Smooth muscle cell (in vitro differentiated cells): ENCODE measurements at regions not wholly inside any gene's neighbourhood (a gene's known extent, or its start where the extent isn't known, plus 50 kb on each side); places are given as distances from the start of the nearest gene placed in this dataset.
"Not testable (repeated sequence)": the region's sequence is repeated elsewhere in the genome, so short reads cannot be mapped to it uniquely, and the experiment has no call there.

Source experiments
- DNase-seq: peaks from one replicate; lab custom pipeline; 2025; ENCODE audit not compliant: unreplicated experiment; lab: John Stamatoyannopoulos, UW
- H2AFZ ChIP-seq: fragments of 200-600 bp; sonication (generic); 2 replicates; pipeline ENCODE4 v1.6.0; 2016; ENCODE audit warnings: antibody characterized with exemption, low read depth, mild to moderate bottlenecking
- H3F3A ChIP-seq: fragments of 200-600 bp; sonication (generic); 2 replicates; pipeline ENCODE4 v1.6.0; 2017; ENCODE audit warnings: antibody characterized with exemption, low read depth
- H3K27ac ChIP-seq: fragments of 200-600 bp; sonication (generic); 2 replicates; pipeline ENCODE4 v1.5.1; 2016; ENCODE audit warnings: low read depth, mild to moderate bottlenecking
- H3K27me3 ChIP-seq: fragments of 200-600 bp; sonication (generic); 2 replicates; pipeline ENCODE4 v1.6.1; 2016; ENCODE audit warnings: low read depth, mild to moderate bottlenecking
- H3K36me3 ChIP-seq: fragments of 200-600 bp; sonication (generic); 2 replicates; pipeline ENCODE4 v1.5.1; 2016; ENCODE audit warnings: low read depth
- H3K4me1 ChIP-seq: fragments of 200-600 bp; sonication (generic); 2 replicates; pipeline ENCODE4 v1.5.1; 2016; ENCODE audit warnings: low read depth
- H3K4me2 ChIP-seq: fragments of 200-600 bp; sonication (generic); 2 replicates; pipeline ENCODE4 v1.6.0; 2016; ENCODE audit warnings: mild to moderate bottlenecking
- H3K4me3 ChIP-seq: fragments of 200-600 bp; sonication (generic); 2 replicates; pipeline ENCODE4 v1.5.1; 2016; ENCODE audit warnings: mild to moderate bottlenecking
- H3K79me2 ChIP-seq: fragments of 200-600 bp; sonication (generic); 2 replicates; pipeline ENCODE4 v1.6.0; 2016; ENCODE audit warnings: low read depth, mild to moderate bottlenecking
- H3K9ac ChIP-seq: fragments of 200-600 bp; sonication (generic); 2 replicates; pipeline ENCODE4 v1.6.0; 2016; ENCODE audit warnings: low read depth
- H3K9me3 ChIP-seq: fragments of 200-600 bp; sonication (generic); replicated peaks from 2 replicates; pipeline ENCODE4 v1.5.1; 2016; ENCODE audit warnings: low read depth
- H4K20me1 ChIP-seq: fragments of 200-600 bp; sonication (generic); 2 replicates; pipeline ENCODE4 v1.6.0; 2016; ENCODE audit warnings: low read depth
- WGBS: methylation state at CpG from one replicate; pipeline ENCODE4 v1.1.7; 2016; ENCODE audit warnings: low lambda C conversion rate; 5-methylcytosine and 5-hydroxymethylcytosine counted together
- TF ChIP-seq, protein P1 (sequence below): fragments of 200-600 bp; sonication (generic); IDR thresholded peaks from 2 replicates; pipeline ENCODE4 v1.5.1; 2017; ENCODE audit warnings: borderline replicate concordance, mild to moderate bottlenecking, antibody characterized with exemption; ENCODE audit not compliant: insufficient read depth, poor library complexity, severe bottlenecking

DNA sequence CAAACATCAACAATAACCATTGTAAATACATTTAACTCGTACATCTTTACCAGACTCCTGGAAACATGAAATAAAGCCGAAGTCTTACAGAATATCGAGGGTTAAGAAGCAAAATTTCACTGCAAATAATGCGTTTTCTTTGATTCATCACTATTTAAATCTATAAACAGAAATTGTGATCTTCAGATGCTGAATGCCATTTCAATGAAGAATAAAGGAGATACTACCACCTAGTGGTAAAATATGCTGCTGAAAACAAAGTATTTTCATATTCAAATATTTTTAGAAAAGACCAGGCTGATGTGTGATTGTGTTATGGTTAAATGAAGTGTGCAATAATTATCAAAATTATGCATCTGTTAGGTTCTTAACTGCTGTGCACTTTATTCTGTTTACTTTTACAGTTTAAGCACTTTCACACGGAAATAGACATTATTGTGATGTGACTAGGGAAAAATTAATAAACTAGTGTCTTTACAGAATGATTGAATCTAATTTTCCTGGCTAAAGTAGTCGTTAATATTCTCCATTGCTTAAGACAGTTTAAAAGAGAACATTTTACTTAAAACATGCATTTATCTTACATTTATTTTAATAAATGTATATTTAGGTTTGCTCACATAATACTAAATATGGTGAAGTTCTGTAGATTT is 1093.1 kb downstream of the MRPL39 start:
- Histone ChIP-seq H2AFZ (no peak overlapping the region), H3K9me3 (no peaks in the 10 kb centered on the region), H3K79me2 (no peaks in the 10 kb centered on the region), H3K4me1 (no peaks in the 10 kb centered on the region), H3K9ac (no peak overlapping the region), H4K20me1 (no peaks in the 10 kb centered on the region), H3K4me3 (no peak overlapping the region), H3F3A (no peaks in the 10 kb centered on the region), H3K4me2 (no peak overlapping the region), H3K36me3 (no peaks in the 10 kb centered on the region), H3K27me3 (no peaks in the 10 kb centered on the region), H3K27ac (no peak overlapping the region)
- no peak for DNase-seq
- WGBS: 41% methylated on average over 6 of the region's 6 CpGs
- TF ChIP-seq, protein P1, sequence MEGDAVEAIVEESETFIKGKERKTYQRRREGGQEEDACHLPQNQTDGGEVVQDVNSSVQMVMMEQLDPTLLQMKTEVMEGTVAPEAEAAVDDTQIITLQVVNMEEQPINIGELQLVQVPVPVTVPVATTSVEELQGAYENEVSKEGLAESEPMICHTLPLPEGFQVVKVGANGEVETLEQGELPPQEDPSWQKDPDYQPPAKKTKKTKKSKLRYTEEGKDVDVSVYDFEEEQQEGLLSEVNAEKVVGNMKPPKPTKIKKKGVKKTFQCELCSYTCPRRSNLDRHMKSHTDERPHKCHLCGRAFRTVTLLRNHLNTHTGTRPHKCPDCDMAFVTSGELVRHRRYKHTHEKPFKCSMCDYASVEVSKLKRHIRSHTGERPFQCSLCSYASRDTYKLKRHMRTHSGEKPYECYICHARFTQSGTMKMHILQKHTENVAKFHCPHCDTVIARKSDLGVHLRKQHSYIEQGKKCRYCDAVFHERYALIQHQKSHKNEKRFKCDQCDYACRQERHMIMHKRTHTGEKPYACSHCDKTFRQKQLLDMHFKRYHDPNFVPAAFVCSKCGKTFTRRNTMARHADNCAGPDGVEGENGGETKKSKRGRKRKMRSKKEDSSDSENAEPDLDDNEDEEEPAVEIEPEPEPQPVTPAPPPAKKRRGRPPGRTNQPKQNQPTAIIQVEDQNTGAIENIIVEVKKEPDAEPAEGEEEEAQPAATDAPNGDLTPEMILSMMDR: peak; percentile 42

DNA sequence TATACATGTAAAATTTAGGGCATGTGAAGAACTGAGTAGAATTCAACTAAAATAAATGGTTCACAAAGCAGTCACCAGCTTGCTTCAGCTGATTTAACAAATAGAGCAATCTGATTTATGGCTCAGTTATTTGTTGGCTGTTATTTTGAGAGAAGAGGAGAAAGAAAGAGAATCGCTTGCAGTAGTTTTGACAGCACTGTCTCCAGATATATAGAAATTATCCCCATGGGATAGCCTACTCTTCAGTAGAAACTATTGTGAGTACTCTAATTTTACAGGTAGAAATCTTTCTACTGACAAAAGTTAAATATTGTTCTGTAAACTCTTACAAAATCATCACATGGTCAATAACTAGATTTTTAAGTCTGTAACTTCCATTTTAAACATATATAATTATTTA is 1098.2 kb downstream of the MRPL39 start:
- Histone ChIP-seq H3K9ac (no peak overlapping the region), H3K27ac (no peak overlapping the region), H3F3A (no peaks in the 10 kb centered on the region), H3K79me2 (no peaks in the 10 kb centered on the region), H3K4me2 (no peak overlapping the region), H3K9me3 (no peaks in the 10 kb centered on the region), H3K4me3 (no peak overlapping the region), H4K20me1 (no peaks in the 10 kb centered on the region), H3K36me3 (no peaks in the 10 kb centered on the region), H3K27me3 (no peaks in the 10 kb centered on the region), H2AFZ (no peak overlapping the region), H3K4me1 (no peaks in the 10 kb centered on the region)
- TF ChIP-seq, protein P1: no peak
- DNase-seq: no peak
- WGBS: 64% methylated on average over 1 of the region's 1 CpG

DNA sequence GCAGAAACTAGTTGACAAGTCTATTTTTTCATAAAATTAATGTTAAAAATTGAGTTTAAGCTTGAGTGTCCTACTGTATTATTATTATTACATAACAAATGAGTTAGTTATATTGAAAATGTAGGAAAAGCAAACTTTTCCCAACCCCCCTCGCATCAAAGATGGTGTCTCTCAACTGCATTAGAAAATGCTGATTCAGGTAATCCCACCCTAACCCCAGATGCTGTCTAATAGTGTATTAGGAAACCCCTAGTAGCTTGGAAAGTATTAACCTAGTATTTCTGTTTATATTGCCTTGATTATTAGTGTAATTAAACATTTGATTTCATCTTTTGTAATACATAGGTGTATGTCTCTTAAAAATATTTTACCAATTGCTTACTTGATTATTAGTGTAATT is 1120.3 kb downstream of the MRPL39 start:
- Histone ChIP-seq H3K4me1 (no peaks in the 10 kb centered on the region), H4K20me1 (no peaks in the 10 kb centered on the region), H3K27ac (no peak overlapping the region), H3K4me2 (no peak overlapping the region), H3K36me3 (no peaks in the 10 kb centered on the region), H3K9me3 (no peaks in the 10 kb centered on the region), H3K79me2 (no peaks in the 10 kb centered on the region), H3K27me3 (no peaks in the 10 kb centered on the region), H3K4me3 (no peak overlapping the region), H3F3A (no peaks in the 10 kb centered on the region), H3K9ac (no peak overlapping the region), H2AFZ (no peak overlapping the region)
- no peak for DNase-seq
- 45% methylated on average over 1 of the region's 1 CpG for WGBS
- TF ChIP-seq, protein P1: no peak

DNA sequence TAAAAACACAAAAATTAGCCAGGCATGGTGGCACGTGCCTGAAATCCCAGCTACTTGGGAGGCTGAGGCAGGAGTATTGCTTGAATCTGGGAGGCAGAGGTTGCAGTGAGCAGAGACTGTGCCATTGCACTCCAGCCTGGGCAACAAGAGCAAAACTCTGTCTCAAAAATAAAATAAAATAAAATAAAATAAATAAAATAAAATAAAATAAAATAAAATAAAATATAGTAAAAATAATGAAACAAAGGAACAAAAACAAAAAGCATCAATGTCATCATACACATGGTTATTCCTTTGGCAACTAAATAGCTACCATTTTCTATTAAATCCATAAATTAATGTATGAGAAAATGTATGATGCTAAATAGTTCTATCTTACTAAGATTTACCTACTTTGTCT is 1123.9 kb downstream of the MRPL39 start:
- not testable (repeated sequence) for H2AFZ ChIP-seq, H3K4me3 ChIP-seq, H3K9me3 ChIP-seq, H3F3A ChIP-seq, H3K9ac ChIP-seq, H3K4me1 ChIP-seq, H3K27ac ChIP-seq, H3K79me2 ChIP-seq, DNase-seq, H3K36me3 ChIP-seq, H3K4me2 ChIP-seq, H4K20me1 ChIP-seq, H3K27me3 ChIP-seq
- 74% methylated on average over 1 of the region's 1 CpG for WGBS
